ENCODE measurements at regions not wholly inside any gene's neighbourhood (a gene's known extent, or its start where the extent isn't known, plus 50 kb on each side); places are given as distances from the start of the nearest gene placed in this dataset.
A peak's percentile ranks its signal among the peaks of the same experiment; 100 is the strongest.

DNA sequence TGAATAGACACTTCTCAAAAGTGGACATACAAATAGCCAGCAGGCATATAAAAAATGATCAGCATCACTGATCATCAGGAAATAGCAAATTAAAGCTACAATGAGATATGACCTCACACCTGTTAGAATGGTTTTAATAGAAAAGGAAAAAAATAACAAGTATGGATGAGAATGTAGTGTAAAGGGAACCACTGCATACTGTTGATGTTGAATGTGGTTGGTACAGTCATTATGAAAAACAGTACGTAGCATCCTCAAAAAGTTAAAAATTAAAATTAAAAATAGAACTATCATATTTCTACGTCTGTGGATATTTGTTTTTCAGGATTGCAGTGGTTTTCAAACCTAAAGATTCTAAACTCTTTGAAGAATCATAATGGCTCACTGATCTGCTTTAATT, 215.1 kb upstream of the NREP start:
- intact Hi-C loops (cut with DNase I; ENCODE audit: low total_unique reads), result no loop called here
- no peak for DNase-seq
- Histone ChIP-seq H3K27me3 (no peaks in the 10 kb centered on the region), H3K4me1 (peaks cover 0 to 39% (median 2%) of the 10 kb centered on the region in 4 donors), H3K9me3 (no peaks in the 10 kb centered on the region), H3K4me3 (no peak overlapping the region), H3K36me3 (no peaks in the 10 kb centered on the region), H3K27ac (no peak overlapping the region)
- TF ChIP-seq, protein P1, sequence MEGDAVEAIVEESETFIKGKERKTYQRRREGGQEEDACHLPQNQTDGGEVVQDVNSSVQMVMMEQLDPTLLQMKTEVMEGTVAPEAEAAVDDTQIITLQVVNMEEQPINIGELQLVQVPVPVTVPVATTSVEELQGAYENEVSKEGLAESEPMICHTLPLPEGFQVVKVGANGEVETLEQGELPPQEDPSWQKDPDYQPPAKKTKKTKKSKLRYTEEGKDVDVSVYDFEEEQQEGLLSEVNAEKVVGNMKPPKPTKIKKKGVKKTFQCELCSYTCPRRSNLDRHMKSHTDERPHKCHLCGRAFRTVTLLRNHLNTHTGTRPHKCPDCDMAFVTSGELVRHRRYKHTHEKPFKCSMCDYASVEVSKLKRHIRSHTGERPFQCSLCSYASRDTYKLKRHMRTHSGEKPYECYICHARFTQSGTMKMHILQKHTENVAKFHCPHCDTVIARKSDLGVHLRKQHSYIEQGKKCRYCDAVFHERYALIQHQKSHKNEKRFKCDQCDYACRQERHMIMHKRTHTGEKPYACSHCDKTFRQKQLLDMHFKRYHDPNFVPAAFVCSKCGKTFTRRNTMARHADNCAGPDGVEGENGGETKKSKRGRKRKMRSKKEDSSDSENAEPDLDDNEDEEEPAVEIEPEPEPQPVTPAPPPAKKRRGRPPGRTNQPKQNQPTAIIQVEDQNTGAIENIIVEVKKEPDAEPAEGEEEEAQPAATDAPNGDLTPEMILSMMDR (IDR thresholded peaks at IDR 0.05), result no peak

DNA sequence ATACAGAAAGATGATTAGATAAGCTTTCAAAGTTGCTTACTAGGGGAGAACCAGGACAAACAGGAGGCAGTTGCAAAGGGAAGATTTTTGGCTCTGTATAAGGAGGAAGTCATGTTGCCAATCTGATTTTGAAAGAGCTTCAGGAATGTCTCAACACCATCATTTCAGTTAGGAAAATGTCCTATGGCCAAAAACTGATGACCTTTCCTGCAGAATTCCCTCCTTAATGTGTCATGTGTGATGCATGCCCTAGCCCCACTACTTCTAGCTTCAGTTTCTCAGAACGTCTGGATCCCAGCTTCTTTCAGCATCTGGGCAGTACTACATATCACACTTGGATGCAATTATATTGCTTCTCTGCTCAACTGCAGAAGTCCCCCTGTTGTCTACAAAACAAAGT, 211.5 kb upstream of the NREP start:
- Histone ChIP-seq H3K4me3 (no peak overlapping the region), H3K27ac (no peak overlapping the region), H3K36me3 (no peaks in the 10 kb centered on the region), H3K4me1 (peaks cover 0 to 9% (median 2%) of the 10 kb centered on the region in 4 donors), H3K9me3 (no peaks in the 10 kb centered on the region), H3K27me3 (no peaks in the 10 kb centered on the region)
- intact Hi-C loops (cut with DNase I; ENCODE audit: low total_unique reads), result no loop called here
- TF ChIP-seq, protein P1 (IDR thresholded peaks at IDR 0.05), result no peak
- DNase-seq, result peak in 1 of 2 donors; percentile 19

GRCh38 chr5:111967463-111967862, 210.5 kb upstream of the NREP start:
- intact Hi-C loops (cut with DNase I; ENCODE audit: low total_unique reads), result no loop called here
- no peaks in the 10 kb centered on the region for H3K4me1 ChIP-seq
- no peak overlapping the region for H3K4me3 ChIP-seq
- no peak overlapping the region for H3K27ac ChIP-seq
- no peak for DNase-seq
- H3K9me3 ChIP-seq, result no peaks in the 10 kb centered on the region
- TF ChIP-seq, protein P1 (IDR thresholded peaks at IDR 0.05), result no peak
- no peaks in the 10 kb centered on the region for H3K27me3 ChIP-seq
- no peaks in the 10 kb centered on the region for H3K36me3 ChIP-seq

GRCh38 chr5:111966290-111966689, 209.3 kb upstream of the NREP start:
- TF ChIP-seq, protein P1 (IDR thresholded peaks at IDR 0.05), result no peak
- no peaks in the 10 kb centered on the region for H3K9me3 ChIP-seq
- DNase-seq, result no peak
- no peaks in the 10 kb centered on the region for H3K27me3 ChIP-seq
- intact Hi-C loops (cut with DNase I; ENCODE audit: low total_unique reads), result no loop called here
- no peak overlapping the region for H3K27ac ChIP-seq
- H3K4me1 ChIP-seq, result peaks cover 0 to 3% (median 1%) of the 10 kb centered on the region in 4 donors
- no peaks in the 10 kb centered on the region for H3K36me3 ChIP-seq
- no peak overlapping the region for H3K4me3 ChIP-seq

- intact Hi-C loops (cut with DNase I; ENCODE audit: low total_unique reads), result no loop called here
- Histone ChIP-seq H3K27ac (no peak overlapping the region), H3K27me3 (no peaks in the 10 kb centered on the region)
These were observed 206.6 kb upstream of the NREP start for GRCh38 chr5:111963555-111963954.

More at GRCh38 chr5:111963555-111963954, 206.6 kb upstream of the NREP start:
- Histone ChIP-seq H3K4me3 (no peak overlapping the region), H3K4me1 (peaks cover 0 to 20% (median 3%) of the 10 kb centered on the region in 4 donors), H3K9me3 (no peaks in the 10 kb centered on the region), H3K36me3 (no peaks in the 10 kb centered on the region)
- TF ChIP-seq, protein P1 (IDR thresholded peaks at IDR 0.05), result no peak
- DNase-seq, result no peak
